ENCODE measurements at regions not wholly inside any gene's neighbourhood (a gene's known extent, or its start where the extent isn't known, plus 50 kb on each side); places are given as distances from the start of the nearest gene placed in this dataset.

GRCh38 chr4:179112441-179113170, 1670.4 kb upstream of the AGA start:
- TF ChIP-seq CTCF (conservative IDR thresholded peaks at IDR 0.05) (no peak), ZFX (IDR thresholded peaks at IDR 0.05) (no peak)
- no peak overlapping the region for H3K27ac ChIP-seq

GRCh38 chr4:179114615-179115014, 1672.4 kb upstream of the AGA start:
- TF ChIP-seq CTCF (conservative IDR thresholded peaks at IDR 0.05) (no peak), ZFX (IDR thresholded peaks at IDR 0.05) (no peak)
- H3K27ac ChIP-seq: no peak overlapping the region

GRCh38 chr4:179116011-179116410, 1673.8 kb upstream of the AGA start:
- no peak for TF ChIP-seq CTCF (conservative IDR thresholded peaks at IDR 0.05)
- no peak for TF ChIP-seq ZFX (IDR thresholded peaks at IDR 0.05)
- H3K27ac ChIP-seq: no peak overlapping the region

GRCh38 chr4:179116581-179116980, 1674.3 kb upstream of the AGA start:
- TF ChIP-seq CTCF (conservative IDR thresholded peaks at IDR 0.05): no peak
- no peak for TF ChIP-seq ZFX (IDR thresholded peaks at IDR 0.05)
- H3K27ac ChIP-seq: no peak overlapping the region

GRCh38 chr4:179123084-179123483, 1680.8 kb upstream of the AGA start:
- no peak for TF ChIP-seq ZFX (IDR thresholded peaks at IDR 0.05)
- no peak for TF ChIP-seq CTCF (conservative IDR thresholded peaks at IDR 0.05)
- no peak overlapping the region for H3K27ac ChIP-seq

GRCh38 chr4:179124419-179124818, 1682.2 kb upstream of the AGA start:
- no peak overlapping the region for H3K27ac ChIP-seq
- TF ChIP-seq ZFX (IDR thresholded peaks at IDR 0.05): no peak
- TF ChIP-seq CTCF (conservative IDR thresholded peaks at IDR 0.05): no peak

- H3K27ac ChIP-seq: no peak overlapping the region
- no peak for TF ChIP-seq ZFX (IDR thresholded peaks at IDR 0.05)
- no peak for TF ChIP-seq CTCF (conservative IDR thresholded peaks at IDR 0.05)
Observed at GRCh38 chr4:179124957-179125356, 1682.7 kb upstream of the AGA start.

Data from C4-2B (cell line).